ENCODE measurements at regions not wholly inside any gene's neighbourhood (a gene's known extent, or its start where the extent isn't known, plus 50 kb on each side); places are given as distances from the start of the nearest gene placed in this dataset.

GRCh38 chrX:139126493-139126892 is 404.0 kb upstream of the F9 start:
- Histone ChIP-seq H3K36me3 (no peaks in the 10 kb centered on the region), H3K27ac (no peak overlapping the region), H3K4me1 (no peaks in the 10 kb centered on the region), H3K27me3 (no peaks in the 10 kb centered on the region), H3K9me3 (no peaks in the 10 kb centered on the region), H3K4me3 (no peak overlapping the region)
- 5% methylated on average over 2 of the region's 2 CpGs; no CpG with 5 or more reads in 1 of the 2 donors for WGBS, 2 donors
- intact Hi-C loops (cut with DNase I) = no loop called here
- TF ChIP-seq POLR2A (IDR thresholded peaks at IDR 0.05) = no peak
- TF ChIP-seq, protein P1, sequence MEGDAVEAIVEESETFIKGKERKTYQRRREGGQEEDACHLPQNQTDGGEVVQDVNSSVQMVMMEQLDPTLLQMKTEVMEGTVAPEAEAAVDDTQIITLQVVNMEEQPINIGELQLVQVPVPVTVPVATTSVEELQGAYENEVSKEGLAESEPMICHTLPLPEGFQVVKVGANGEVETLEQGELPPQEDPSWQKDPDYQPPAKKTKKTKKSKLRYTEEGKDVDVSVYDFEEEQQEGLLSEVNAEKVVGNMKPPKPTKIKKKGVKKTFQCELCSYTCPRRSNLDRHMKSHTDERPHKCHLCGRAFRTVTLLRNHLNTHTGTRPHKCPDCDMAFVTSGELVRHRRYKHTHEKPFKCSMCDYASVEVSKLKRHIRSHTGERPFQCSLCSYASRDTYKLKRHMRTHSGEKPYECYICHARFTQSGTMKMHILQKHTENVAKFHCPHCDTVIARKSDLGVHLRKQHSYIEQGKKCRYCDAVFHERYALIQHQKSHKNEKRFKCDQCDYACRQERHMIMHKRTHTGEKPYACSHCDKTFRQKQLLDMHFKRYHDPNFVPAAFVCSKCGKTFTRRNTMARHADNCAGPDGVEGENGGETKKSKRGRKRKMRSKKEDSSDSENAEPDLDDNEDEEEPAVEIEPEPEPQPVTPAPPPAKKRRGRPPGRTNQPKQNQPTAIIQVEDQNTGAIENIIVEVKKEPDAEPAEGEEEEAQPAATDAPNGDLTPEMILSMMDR (IDR thresholded peaks at IDR 0.05) = peak in 5 of 6 experiments; percentile 23 to 56 (median 41)
- DNase-seq = no peak

DNA sequence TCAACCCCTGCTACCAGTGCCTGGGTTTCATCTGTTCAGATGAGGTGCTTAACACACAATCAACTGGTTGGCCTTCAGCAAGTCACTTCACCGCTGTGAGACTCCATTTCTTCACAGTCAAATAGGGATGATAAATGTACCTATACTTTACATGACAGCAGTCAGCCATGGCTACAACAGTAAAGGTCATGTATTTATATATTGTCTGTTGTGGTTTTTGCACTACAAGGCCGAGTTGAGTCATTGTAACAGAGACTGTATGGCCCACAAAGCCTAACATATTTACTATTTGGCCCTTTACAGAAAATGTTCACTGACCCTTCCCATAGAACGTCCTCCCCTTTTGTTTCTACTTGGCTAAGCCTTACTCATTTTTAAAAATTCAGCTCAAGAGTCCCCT is 404.6 kb upstream of the F9 start:
- TF ChIP-seq, protein P1 (IDR thresholded peaks at IDR 0.05) = no peak
- TF ChIP-seq POLR2A (IDR thresholded peaks at IDR 0.05) = no peak
- no peak overlapping the region for H3K27ac ChIP-seq
- no peaks in the 10 kb centered on the region for H3K9me3 ChIP-seq
- H3K27me3 ChIP-seq = no peaks in the 10 kb centered on the region
- intact Hi-C loops (cut with DNase I) = no loop called here
- WGBS, 2 donors = 68 to 86% methylated on average over 2 to 3 of the region's 3 CpGs
- no peak for DNase-seq
- H3K36me3 ChIP-seq = no peaks in the 10 kb centered on the region
- no peak overlapping the region for H3K4me3 ChIP-seq
- H3K4me1 ChIP-seq = no peaks in the 10 kb centered on the region

- H3K27me3 ChIP-seq = no peaks in the 10 kb centered on the region
- H3K9me3 ChIP-seq = no peaks in the 10 kb centered on the region
- intact Hi-C loops (cut with DNase I) = no loop called here
- no peaks in the 10 kb centered on the region for H3K36me3 ChIP-seq
- no peak for TF ChIP-seq POLR2A (IDR thresholded peaks at IDR 0.05)
- TF ChIP-seq, protein P1 (IDR thresholded peaks at IDR 0.05) = no peak
- WGBS, 2 donors = 44 to 90% methylated on average over 2 to 3 of the region's 4 CpGs
- H3K4me1 ChIP-seq = no peaks in the 10 kb centered on the region
- DNase-seq = no peak
- no peak overlapping the region for H3K4me3 ChIP-seq
- H3K27ac ChIP-seq = no peak overlapping the region
These were observed 408.8 kb upstream of the F9 start for GRCh38 chrX:139121616-139122286.

GRCh38 chrX:139120760-139121159 is 409.2 kb upstream of the FGF13 start:
- no peak overlapping the region for H3K27ac ChIP-seq
- H3K36me3 ChIP-seq = no peaks in the 10 kb centered on the region
- WGBS, 2 donors = 61 to 70% methylated on average over 5 of the region's 5 CpGs
- H3K4me1 ChIP-seq = no peaks in the 10 kb centered on the region
- intact Hi-C loops (cut with DNase I) = no loop called here
- DNase-seq = no peak
- H3K4me3 ChIP-seq = no peak overlapping the region
- H3K27me3 ChIP-seq = no peaks in the 10 kb centered on the region
- no peaks in the 10 kb centered on the region for H3K9me3 ChIP-seq
- TF ChIP-seq POLR2A (IDR thresholded peaks at IDR 0.05) = no peak
- TF ChIP-seq, protein P1 (IDR thresholded peaks at IDR 0.05) = no peak

DNA sequence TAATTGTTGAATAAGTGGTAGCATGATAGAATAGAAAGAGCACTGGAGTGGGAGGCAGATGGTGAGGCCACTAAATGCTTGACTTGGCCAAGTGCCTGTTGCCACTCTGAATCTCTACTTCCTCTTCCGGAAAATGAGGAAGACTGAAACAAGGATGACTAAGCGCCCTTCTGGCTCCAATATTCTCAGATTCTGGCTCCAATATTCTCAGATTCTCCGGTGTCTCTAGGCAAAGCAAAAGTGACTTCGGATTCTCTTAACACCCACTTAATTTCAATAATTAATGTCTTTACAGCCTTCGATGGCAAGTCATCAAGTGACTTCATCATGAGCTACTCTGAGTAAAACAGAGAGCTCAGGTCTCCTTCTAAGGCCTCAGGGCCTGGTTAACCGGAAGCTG is 402.2 kb upstream of the FGF13 start:
- intact Hi-C loops (cut with DNase I) = no loop called here

More for the DNA sequence above, 402.2 kb upstream of the FGF13 start:
- no peak overlapping the region for H3K27ac ChIP-seq
- H3K27me3 ChIP-seq = peaks cover 0 to 4% (median 0%) of the 10 kb centered on the region in 4 donors
- H3K9me3 ChIP-seq = no peaks in the 10 kb centered on the region
- 43 to 52% methylated on average over 2 to 6 of the region's 6 CpGs for WGBS, 2 donors
- no peaks in the 10 kb centered on the region for H3K36me3 ChIP-seq
- TF ChIP-seq, protein P1 (IDR thresholded peaks at IDR 0.05) = no peak
- no peak for TF ChIP-seq POLR2A (IDR thresholded peaks at IDR 0.05)
- no peak for DNase-seq
- H3K4me1 ChIP-seq = peaks cover 0 to 17% (median 0%) of the 10 kb centered on the region in 3 donors
- H3K4me3 ChIP-seq = no peak overlapping the region

All from esophagus squamous epithelium (tissue), 5 donors.